Sigmoid colon (tissue), 3 donors: ENCODE measurements at regions not wholly inside any gene's neighbourhood (a gene's known extent, or its start where the extent isn't known, plus 50 kb on each side); places are given as distances from the start of the nearest gene placed in this dataset.
"Not testable (repeated sequence)": the region's sequence is repeated elsewhere in the genome, so short reads cannot be mapped to it uniquely, and the experiment has no call there.

Experiments used
- POLR2A ChIP-seq, 2 donors: fragments of 450-650 bp; IDR thresholded peaks; one replicate each; pipeline ENCODE4 v1.6.1; 2016; ENCODE audit warnings: antibody characterized with exemption in 2 of 2, mild to moderate bottlenecking in 2 of 2, moderate library complexity in 2 of 2
- TF ChIP-seq, protein P1 (sequence below), 4 experiments: fragments of 450-650 bp in 3 of 4; fragments of 200-600 bp in 1 of 4; IDR thresholded peaks; one replicate each; pipeline ENCODE4 v1.5.1; 2016 to 2019; ENCODE audit warnings: antibody characterized with exemption in 4 of 4, mild to moderate bottlenecking in 3 of 4, moderate library complexity in 2 of 4

DNA sequence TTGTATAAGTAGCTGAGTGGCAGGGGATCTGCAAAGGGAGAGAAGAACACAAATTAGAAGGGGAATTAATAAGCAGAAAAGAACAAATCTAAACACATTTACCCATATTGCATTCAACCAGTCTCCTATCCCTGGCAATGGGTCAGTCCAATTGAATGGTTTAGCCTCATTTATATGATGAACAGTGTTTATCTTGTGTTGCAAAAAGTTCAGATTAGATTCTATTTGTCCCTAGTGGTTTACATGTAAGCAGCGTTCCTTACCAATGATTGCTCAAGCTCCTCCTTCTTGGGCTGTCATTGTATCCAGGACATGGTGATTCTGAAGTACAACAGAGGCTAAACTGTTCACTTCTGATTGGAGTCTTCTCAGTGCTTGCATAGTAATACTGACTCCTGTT, 49.9 kb upstream of the SLC8A3 start:
- TF ChIP-seq, protein P1, sequence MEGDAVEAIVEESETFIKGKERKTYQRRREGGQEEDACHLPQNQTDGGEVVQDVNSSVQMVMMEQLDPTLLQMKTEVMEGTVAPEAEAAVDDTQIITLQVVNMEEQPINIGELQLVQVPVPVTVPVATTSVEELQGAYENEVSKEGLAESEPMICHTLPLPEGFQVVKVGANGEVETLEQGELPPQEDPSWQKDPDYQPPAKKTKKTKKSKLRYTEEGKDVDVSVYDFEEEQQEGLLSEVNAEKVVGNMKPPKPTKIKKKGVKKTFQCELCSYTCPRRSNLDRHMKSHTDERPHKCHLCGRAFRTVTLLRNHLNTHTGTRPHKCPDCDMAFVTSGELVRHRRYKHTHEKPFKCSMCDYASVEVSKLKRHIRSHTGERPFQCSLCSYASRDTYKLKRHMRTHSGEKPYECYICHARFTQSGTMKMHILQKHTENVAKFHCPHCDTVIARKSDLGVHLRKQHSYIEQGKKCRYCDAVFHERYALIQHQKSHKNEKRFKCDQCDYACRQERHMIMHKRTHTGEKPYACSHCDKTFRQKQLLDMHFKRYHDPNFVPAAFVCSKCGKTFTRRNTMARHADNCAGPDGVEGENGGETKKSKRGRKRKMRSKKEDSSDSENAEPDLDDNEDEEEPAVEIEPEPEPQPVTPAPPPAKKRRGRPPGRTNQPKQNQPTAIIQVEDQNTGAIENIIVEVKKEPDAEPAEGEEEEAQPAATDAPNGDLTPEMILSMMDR (IDR thresholded peaks at IDR 0.05) = not testable (repeated sequence)
- not testable (repeated sequence) for TF ChIP-seq POLR2A (IDR thresholded peaks at IDR 0.05)
